GM18520 (cell line): ENCODE measurements at regions not wholly inside any gene's neighbourhood (a gene's known extent, or its start where the extent isn't known, plus 50 kb on each side); places are given as distances from the start of the nearest gene placed in this dataset.
"Not testable (repeated sequence)": the region's sequence is repeated elsewhere in the genome, so short reads cannot be mapped to it uniquely, and the experiment has no call there.

ENCODE experiments used
- ATAC-seq: cut with Tn5 transposase; IDR thresholded peaks from one replicate; pipeline ENCODE4 v1.9.1; 2021; ENCODE audit not compliant: unreplicated experiment

- ATAC-seq: no peak
Observed at GRCh38 chr12:23352670-23353069, 596.8 kb downstream of the SOX5 start.

GRCh38 chr12:23354800-23355199, 594.7 kb downstream of the SOX5 start:
- no peak for ATAC-seq

GRCh38 chr12:23356440-23356839, 593.0 kb downstream of the SOX5 start:
- no peak for ATAC-seq

GRCh38 chr12:23356927-23357708, 592.4 kb downstream of the SOX5 start:
- ATAC-seq: no peak

- ATAC-seq: no peak
Observed at GRCh38 chr12:23359975-23360701, 589.3 kb downstream of the SOX5 start.

GRCh38 chr12:23361971-23362370, 587.5 kb downstream of the SOX5 start:
- no peak for ATAC-seq

- ATAC-seq: no peak
Observed at GRCh38 chr12:23368590-23368989, 580.9 kb downstream of the SOX5 start.

GRCh38 chr12:23375621-23376020, 573.8 kb downstream of the SOX5 start:
- no peak for ATAC-seq

GRCh38 chr12:23376238-23376637, 573.2 kb downstream of the SOX5 start:
- ATAC-seq: no peak

- no peak for ATAC-seq
Observed at GRCh38 chr12:23380419-23381100, 568.9 kb downstream of the SOX5 start.

GRCh38 chr12:23388898-23389297, 560.6 kb downstream of the SOX5 start:
- not testable (repeated sequence) for ATAC-seq

GRCh38 chr12:23389315-23389714, 560.2 kb downstream of the SOX5 start:
- not testable (repeated sequence) for ATAC-seq

- ATAC-seq: no peak
Observed at GRCh38 chr12:23399402-23399933, 550.0 kb downstream of the SOX5 start.

GRCh38 chr12:23415180-23415579, 534.3 kb downstream of the SOX5 start:
- ATAC-seq: no peak

GRCh38 chr12:23421556-23421955, 527.9 kb downstream of the SOX5 start:
- ATAC-seq: no peak

GRCh38 chr12:23423097-23423687, 526.3 kb downstream of the SOX5 start:
- ATAC-seq: no peak

GRCh38 chr12:23423796-23424195, 525.7 kb downstream of the SOX5 start:
- ATAC-seq: no peak

GRCh38 chr12:23424685-23425084, 524.8 kb downstream of the SOX5 start:
- no peak for ATAC-seq

GRCh38 chr12:23426328-23426727, 523.1 kb downstream of the SOX5 start:
- ATAC-seq: no peak

GRCh38 chr12:23428758-23429157, 520.7 kb downstream of the SOX5 start:
- ATAC-seq: no peak

GRCh38 chr12:23431006-23431405, 518.5 kb downstream of the SOX5 start:
- no peak for ATAC-seq
